ENCODE measurements at regions not wholly inside any gene's neighbourhood (a gene's known extent, or its start where the extent isn't known, plus 50 kb on each side); places are given as distances from the start of the nearest gene placed in this dataset.

GRCh38 chr9:121557581-121558447, 58.2 kb upstream of the GGTA1 start (continued):
- TF ChIP-seq MXI1 (IDR thresholded peaks at IDR 0.05; ENCODE audit: low read depth, low read length): no peak
- no peak for TF ChIP-seq NKRF (conservative IDR thresholded peaks at IDR 0.05)
- TF ChIP-seq PKNOX1 (IDR thresholded peaks at IDR 0.05): no peak
- peak; percentile 36; the same call in 1 of the 2 replicates for TF ChIP-seq IKZF1 (conservative IDR thresholded peaks at IDR 0.05)
- peak; percentile 56; the same call in 1 of the 2 replicates for TF ChIP-seq SPI1 (IDR thresholded peaks at IDR 0.05; ENCODE audit: borderline replicate concordance, insufficient read depth, low read depth, low read length)

GRCh38 chr9:121558473-121558872, 58.8 kb upstream of the GGTA1 start:
- TF ChIP-seq WRNIP1 (IDR thresholded peaks at IDR 0.05; ENCODE audit: borderline replicate concordance, low read depth, low read length): no peak
- no peak for TF ChIP-seq ZNF687 (IDR thresholded peaks at IDR 0.05)
- no peak for TF ChIP-seq ZNF274 (IDR thresholded peaks at IDR 0.05; ENCODE audit: insufficient read depth, insufficient read length)
- no peak for TF ChIP-seq HDAC6 (IDR thresholded peaks at IDR 0.05; ENCODE audit: unreplicated experiment)
- no peak for TF ChIP-seq NFIC (IDR thresholded peaks at IDR 0.05; ENCODE audit: low read depth, low read length)
- TF ChIP-seq HCFC1 (IDR thresholded peaks at IDR 0.05; ENCODE audit: low read length): no peak
- TF ChIP-seq CREB1 (IDR thresholded peaks at IDR 0.05; ENCODE audit: low read depth): no peak
- TF ChIP-seq STAT1 (conservative IDR thresholded peaks at IDR 0.05): no peak
- TF ChIP-seq TCF3 (IDR thresholded peaks at IDR 0.05; ENCODE audit: borderline replicate concordance, insufficient read depth, low read depth, low read length): no peak
- Histone ChIP-seq H3K4me3 (no peak overlapping the region), H3K4me2 (ENCODE audit: control insufficient read depth, insufficient read depth) (no peak overlapping the region), H2AFZ (ENCODE audit: control insufficient read depth, low read depth, low read length) (peak overlapping the region; percentile 61), H3K79me2 (ENCODE audit: control insufficient read depth, insufficient read depth, low read length) (no peaks in the 10 kb centered on the region), H3K9me3 (replicated peaks; ENCODE audit: control insufficient read depth, insufficient read depth, low read length) (no peaks in the 10 kb centered on the region), H3K4me1 (ENCODE audit: control insufficient read depth, insufficient read depth, low read length) (peaks cover 20% of the 10 kb centered on the region), H3K27me3 (replicated peaks in 1 of 2; ENCODE audit: control insufficient read depth in 2 of 2, insufficient read depth in 2 of 2, low read length in 1 of 2) (no peaks in the 10 kb centered on the region), H4K20me1 (ENCODE audit: control insufficient read depth, insufficient read depth) (no peaks in the 10 kb centered on the region), H3K27ac (ENCODE audit: control insufficient read depth, insufficient read depth) (peak overlapping the region; percentile 6; the same call in 1 of the 2 replicates), H3K36me3 (ENCODE audit: control insufficient read depth in 2 of 2, insufficient read depth in 2 of 2, low read length in 1 of 2) (no peaks in the 10 kb centered on the region), H3K9ac (ENCODE audit: control insufficient read depth, insufficient read depth, low read length) (no peak overlapping the region)
- ChIA-PET CTCF (interaction anchor here (0.8 to 3.8 kb wide), 3 partner anchors 8 to 12 kb away, joined by 3 to 13 read pairs (median 4); no protein-coding TSS in a partner anchor), SMC1A (ENCODE audit: uncharacterized antibody, unreplicated experiment) (interaction anchor here (0.5 kb wide), 1 partner anchor 328 kb away, joined by 3 read pairs; no protein-coding TSS in a partner anchor), POLR2A (no interaction called here), RAD21 (ENCODE audit: unreplicated experiment) (no interaction called here)
- FAIRE-seq (no peak), DNase-seq (ENCODE audit: low read depth, low spot score) (no peak), ATAC-seq (peak; percentile 33; the same call in 1 of the 3 replicates)
- intact Hi-C loops (cut with micrococcal nuclease; ENCODE audit: unreplicated experiment) (no loop called here), in situ Hi-C loops (cut with MboI) (no loop called here)
- 23% methylated on average over 6 of the region's 7 CpGs for WGBS (ENCODE audit: insufficient coverage, insufficient replicate concordance, low lambda C conversion rate, missing lambda C conversion rate)
- no TSS peak for BruUV-seq (replicated peaks)
